HG02678 (cell line): ENCODE measurements at regions not wholly inside any gene's neighbourhood (a gene's known extent, or its start where the extent isn't known, plus 50 kb on each side); places are given as distances from the start of the nearest gene placed in this dataset.

Experiments
- ATAC-seq: cut with Tn5 transposase; IDR thresholded peaks from one replicate; pipeline ENCODE4 v1.9.1; 2021; ENCODE audit warnings: mild to moderate bottlenecking, moderate library complexity; ENCODE audit not compliant: unreplicated experiment

DNA sequence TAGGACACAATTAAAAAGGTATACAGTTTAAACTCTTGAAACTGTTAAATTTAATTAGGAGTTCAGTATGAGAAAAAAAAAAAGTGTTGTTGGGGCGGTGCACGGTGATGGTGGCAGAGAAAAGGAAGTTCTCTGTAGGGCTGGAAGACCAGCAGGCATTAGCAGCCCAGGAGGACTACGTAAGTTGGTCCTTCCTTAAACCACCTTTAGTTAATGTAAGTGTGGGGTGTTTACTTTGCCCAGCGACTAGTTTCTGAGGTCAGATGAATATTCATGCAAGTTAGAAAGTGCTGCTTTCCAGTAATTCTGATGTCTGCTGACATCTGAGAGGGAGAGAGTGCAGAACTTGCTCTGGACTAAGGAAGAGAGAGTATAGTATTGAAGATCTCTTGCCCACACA lies 54.9 kb downstream of the NKX2-1 start:
- ATAC-seq: no peak

DNA sequence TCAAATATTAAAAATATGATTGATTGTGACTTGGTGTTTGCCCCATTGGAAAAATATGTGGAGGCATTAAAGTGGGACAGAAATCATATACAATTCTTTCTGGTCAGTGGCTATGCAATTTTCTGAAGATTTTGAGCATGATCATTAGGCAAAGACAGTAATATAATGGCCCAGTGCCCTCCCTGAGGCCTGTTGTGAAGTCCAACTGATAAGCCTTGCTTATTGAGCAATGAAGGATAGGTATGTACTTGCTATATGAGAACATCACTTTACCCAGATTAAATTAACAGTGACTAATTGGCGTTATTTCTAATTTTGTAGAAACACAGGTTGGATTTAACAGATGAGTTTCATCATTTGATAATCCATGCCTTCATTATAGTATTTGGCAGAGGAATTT lies 57.1 kb downstream of the NKX2-1 start:
- ATAC-seq: no peak

DNA sequence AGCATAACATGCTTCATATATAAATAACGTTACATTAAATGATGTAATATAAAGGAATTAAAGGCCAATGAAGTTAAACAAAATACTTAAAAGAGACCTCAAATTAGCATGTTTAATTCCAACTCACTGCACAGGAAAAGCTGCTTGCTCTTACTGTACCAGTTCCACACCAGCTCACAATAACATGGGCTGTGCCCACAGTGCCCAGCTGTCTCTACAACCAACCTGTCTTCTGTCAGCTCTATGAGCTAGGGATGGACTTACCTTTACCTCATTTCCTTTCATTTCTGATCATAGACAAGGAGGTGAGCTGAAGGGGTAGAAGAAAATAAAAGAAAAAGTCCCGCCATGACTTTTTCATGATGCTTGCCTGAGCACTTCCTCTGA lies 64.8 kb downstream of the NKX2-1 start:
- no peak for ATAC-seq

DNA sequence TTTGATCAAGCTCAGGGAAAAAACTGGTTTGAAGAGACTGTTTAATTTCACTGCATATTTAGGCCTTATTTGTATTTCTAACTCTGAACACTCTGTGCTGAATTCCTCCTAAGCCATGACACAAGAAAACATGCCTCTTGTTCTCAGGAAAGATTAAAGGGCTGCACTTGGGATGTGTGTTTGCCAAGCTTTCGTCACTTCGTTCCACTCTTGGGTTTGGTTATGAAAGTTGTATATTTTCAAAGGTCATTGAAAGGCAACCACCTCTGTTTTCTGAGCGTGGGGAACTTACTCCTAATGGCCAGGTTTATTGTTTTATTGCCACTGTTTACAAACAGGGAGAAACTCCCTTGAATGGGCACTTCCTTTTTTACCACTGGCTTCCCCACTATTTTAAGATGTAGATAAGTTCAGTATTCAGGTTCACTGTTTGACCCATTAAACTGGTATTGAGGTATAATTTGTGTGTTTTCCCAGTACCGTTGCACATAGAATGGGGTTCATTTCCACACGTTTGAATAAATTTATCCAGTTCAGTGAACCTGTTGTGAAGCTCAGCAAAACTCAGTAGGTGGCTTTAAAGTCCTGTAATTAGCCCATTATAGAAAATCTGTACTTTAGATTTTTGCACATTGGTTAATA lies 65.3 kb downstream of the NKX2-1 start:
- no peak for ATAC-seq

DNA sequence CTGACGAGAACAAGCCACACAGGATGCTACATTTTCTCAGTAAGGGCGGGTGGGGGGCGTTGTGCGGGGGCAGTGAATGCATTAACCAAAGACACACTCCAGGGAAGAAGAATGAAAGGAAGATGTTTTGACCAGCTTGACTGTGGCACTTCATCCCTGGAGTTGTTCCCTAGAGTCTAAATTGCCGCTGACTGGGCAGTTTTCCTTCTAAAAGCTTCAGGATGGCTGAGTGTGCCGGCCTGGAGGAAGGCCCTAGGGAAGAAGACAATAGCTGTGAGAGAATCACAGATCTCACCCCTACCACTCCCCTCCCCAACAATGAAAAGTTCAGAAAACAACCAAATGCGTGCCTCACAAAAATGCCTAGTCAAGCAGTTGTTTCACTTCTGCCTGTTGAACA lies 67.2 kb downstream of the NKX2-1 start:
- ATAC-seq: no peak

DNA sequence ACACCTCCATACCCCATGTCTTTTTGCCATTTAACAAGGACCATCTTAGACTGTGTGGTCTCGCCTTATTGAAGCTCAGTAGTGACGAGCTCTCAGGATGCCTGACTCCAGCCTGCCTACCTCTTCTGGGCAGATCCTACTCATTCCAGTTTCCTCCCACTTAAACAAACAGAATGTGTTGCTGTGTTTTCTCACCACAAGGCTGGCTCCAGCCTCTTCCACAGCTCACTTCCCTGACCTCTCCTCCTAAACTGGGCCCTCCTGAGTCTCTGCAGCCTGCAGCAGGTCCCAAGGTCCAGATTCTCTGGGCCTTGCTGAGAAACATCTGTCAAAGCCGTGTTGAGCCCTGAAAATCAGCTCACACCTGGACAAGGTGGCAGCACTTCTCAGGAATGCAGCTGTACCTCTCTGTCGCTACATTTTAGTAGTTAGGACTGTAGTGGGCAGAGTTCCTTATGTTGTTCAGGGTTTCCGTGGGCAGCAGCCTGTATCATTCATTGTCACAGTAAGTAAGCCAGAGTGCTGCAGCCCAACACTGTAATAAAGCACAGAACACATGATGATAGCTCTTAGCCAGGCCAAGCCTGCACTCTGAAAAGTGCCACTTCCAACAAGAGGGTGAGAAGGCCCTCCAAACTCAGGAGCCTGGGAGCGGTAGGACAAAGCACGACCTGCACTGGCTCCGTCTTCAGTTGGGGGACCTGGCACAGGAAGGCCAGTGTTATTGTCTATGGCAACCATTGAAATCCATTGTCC lies 68.5 kb downstream of the NKX2-1 start:
- no peak for ATAC-seq

DNA sequence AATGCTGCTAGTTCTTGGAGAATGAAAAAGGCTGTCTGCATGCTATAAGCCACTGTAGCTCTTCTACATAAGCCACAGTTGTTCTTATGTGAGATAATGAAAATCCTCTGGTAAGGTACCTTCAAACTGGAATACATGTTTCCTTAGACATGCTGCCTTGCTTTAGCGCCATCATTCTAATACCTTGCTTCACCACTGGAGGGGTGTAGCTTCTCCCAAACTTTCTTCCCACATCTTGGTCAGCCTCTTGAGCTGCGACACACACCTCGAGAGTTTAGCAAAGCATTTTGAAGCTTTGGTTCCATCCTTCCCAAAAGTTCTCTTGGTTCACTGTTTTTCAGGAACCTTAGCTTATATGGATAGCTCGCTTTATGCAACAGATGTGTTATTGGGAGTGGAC lies 69.5 kb downstream of the NKX2-1 start:
- no peak for ATAC-seq

DNA sequence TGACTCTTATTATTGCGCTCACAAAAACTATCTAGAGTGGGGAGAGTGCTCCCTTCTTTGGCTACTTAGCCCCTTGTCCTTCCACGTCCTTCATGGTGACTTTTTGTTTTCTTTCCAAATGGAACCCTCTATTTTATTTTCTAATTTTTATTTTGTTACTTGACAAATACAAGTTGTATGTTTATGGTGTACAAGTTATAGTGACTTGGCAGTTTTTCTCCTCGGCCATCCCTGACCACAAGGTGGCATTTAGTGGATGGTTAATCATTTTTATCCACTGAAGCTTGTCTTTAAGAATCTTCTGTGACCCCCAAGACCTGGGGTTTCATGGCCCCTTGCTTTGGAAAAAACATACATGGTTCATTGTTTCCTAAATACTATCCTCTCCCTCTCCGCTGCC lies 70.1 kb downstream of the NKX2-1 start:
- ATAC-seq: no peak

DNA sequence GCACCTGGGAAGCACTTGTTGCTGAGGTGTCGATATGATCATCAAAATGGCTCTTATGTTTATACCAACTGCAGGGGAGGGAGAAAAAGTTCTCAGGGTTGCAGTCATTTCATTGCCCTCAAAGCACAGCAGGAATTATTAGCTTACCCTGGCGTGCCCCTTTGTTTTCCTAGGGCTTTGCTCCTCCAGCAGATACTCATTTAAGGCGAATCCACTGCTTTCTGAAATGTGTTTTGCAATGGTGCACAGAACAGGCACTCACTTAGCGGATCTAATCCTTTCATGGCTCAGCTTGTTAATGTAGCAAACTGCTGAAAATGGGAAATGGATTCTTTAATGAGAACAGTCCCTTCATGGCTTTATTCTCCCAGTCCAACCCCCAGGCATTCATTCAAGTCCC lies 76.7 kb downstream of the NKX2-1 start:
- ATAC-seq: no peak

DNA sequence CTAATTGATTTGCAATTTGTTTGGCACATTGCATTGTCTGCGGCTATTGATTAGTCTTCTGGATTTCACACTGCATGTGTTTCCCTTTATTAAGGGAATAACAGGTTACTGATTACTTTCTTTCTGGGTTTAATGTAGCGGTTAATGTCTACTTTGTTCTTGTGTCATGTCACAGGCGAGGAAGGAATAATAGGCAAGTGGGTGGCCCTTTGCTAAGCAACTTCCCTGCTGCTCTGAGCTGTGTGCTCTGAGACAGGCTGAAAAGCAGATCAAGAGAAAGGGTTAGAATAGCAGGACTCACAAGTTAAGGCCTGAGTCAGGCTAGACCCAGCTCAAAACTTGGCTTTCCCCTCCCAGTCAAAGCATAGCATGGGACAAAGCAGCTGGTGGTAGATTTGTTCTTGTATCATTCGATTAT lies 77.2 kb downstream of the NKX2-1 start:
- no peak for ATAC-seq

DNA sequence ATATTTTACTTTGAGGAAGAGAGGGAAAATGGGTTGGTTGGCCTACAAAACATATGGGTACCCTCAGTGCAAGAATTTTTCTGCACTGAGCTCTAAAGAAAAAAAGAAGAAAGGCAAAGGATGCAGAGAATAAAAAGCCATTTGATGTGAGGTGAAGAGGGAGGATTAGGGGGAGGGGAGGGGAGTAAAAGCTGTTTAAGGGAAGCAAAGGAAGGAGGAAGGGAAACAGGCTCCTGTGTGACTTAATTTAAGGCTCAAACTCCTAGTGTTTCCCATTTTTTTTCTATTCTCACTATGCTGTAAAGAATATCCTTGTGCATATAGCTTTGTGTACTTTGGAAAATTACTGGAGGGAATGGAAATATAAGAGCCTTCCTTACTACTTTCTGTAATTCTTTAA lies 78.7 kb downstream of the NKX2-1 start:
- no peak for ATAC-seq

DNA sequence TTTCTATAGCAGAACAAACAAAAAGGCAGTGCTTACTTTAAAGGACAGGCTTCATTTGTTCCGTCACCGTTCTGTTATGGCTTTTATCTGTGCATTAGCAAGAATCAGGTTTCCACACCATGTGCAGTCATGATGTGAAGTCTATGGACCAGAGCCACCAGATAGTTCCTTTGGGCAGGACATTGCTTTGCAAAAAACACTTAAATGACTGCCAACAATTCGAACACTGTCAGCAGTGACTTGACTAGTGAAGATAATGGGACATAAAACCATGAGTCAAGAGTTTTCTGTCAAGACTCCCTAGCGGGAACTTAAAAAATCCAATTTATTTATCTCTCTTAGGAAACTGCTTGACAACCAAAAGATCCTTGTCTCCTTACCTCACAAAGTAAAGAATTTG lies 80.3 kb downstream of the NKX2-1 start:
- no peak for ATAC-seq

DNA sequence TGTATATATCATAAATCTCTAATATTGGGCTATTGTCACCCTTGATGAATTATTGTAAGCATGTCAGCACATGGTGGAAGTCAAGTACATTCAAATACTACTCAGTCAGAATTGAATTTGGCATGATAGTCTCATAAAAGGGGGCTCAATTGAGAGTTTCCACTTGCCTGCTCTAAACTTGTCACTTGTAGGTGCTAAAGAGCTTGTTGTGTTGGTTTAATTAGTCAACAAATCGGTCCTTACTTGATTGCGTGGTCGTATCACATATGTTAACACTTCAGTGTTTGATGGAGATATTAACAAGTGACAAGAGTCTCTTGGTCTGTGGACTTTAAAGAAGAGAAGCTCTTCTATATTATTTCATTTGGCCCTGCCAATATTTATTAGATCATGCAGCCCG lies 81.1 kb downstream of the NKX2-1 start:
- no peak for ATAC-seq

DNA sequence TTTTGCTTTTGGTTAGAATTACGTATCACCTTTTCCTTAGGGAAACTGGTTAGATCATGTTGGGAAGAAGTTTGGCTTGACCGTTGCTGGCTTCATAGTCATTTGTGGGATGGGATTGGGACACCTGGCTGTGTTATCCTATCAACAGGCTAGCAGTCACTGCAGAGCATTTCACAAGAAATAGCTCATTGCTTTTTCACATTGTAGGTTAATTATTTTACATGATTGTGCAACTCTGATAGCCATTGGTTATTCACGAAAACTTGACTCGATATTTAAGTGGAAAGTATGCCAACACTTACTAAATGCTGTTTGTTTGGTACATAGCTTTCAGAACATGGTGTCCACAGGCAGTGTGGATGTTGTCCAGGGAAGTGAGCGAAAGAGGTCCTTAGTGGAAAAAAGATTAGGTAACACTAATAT lies 89.4 kb downstream of the NKX2-1 start:
- no peak for ATAC-seq

DNA sequence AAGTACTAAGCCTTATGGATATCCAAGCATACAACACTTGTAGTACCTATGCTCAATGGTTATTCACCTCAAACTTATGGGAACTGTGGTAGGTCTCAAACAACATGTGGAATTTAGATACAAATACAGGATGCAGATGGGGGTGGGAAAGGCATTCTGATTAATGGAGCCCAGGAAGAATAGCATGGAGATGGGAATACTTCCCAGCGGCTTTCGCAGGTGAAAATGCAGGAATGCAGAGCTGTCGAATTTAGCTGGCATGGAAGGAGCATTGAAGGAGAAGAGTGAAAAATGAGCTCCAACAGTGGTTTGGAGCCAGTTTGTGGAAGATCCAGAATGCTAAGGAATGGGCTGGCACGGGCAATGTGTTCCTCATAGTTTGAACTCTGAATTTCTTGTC lies 89.9 kb downstream of the NKX2-1 start:
- ATAC-seq: no peak

DNA sequence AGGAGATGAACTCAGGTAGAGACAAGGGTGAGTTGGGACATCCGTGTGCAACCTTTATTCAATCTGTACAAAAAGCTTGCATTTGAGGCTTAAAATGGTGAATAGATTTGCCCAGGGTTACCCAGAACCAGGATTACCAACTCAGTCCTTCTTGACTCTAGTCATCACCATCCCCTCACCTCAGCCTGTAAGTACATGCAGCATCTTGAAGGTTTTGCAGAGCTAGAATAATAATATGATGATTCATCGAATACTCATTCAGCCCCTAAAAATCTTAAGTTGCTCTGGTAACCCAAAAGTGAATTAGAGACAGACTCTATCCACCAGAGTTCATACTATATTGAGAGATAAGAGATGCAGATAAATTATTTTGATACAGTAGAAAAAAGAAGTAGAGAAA lies 90.3 kb downstream of the NKX2-1 start:
- no peak for ATAC-seq

DNA sequence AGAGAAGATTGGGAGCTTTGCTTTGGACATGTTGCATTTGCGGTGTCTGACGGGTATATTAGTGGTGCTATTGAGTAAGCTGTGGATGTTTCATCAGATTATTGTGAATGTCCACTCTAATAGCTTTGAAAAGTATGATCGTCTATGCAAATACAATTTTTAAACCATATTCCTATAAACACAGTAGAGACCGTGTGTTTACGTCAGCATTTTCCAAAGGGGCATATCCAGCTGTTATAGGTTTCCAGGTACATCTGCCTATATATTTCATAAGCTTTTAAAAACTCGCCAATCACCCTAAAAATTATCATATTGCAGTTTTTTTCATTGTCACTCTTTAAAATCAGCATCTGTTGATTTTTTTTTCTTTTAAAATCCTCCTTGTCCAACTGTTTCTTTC lies 91.7 kb downstream of the NKX2-1 start:
- ATAC-seq: no peak

DNA sequence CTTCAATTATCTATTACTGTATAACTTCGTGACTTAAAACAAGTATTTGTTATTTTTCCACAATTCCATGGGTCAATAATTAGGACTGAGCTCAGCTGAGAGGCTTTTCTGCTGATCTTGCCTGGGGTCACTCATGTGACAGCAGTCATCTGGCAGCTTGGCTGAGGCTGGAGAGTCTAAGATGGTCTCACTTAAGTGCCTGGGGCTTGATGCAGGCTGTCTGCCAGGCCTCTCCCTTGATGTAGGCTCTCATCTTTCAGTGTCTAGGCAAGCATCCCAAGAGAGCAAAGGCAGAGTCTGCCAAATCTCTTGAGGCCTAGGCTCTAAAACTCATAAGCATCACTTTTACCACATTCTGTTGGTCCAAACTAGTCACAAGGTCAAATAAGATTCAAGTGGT lies 93.2 kb downstream of the NKX2-1 start:
- ATAC-seq: no peak

DNA sequence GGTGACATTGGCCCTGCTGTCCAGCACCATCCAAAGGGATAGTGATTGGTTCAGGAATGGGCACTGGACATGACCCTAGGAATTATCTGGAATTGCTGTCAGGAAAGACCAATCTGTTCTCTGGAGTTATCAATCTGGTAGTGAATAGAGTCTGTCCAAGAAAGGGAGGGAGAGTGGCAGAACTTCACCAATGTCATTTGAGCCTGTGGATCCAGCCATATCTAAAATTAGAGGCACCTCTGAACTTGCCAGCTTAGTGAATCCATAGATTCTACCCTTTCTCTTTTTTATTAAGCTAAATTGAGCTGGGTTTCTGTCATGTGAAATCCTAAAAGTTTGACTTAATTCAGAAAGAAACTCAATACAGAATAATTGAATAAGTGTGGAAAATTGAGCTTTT lies 93.9 kb downstream of the NKX2-1 start:
- ATAC-seq: no peak

DNA sequence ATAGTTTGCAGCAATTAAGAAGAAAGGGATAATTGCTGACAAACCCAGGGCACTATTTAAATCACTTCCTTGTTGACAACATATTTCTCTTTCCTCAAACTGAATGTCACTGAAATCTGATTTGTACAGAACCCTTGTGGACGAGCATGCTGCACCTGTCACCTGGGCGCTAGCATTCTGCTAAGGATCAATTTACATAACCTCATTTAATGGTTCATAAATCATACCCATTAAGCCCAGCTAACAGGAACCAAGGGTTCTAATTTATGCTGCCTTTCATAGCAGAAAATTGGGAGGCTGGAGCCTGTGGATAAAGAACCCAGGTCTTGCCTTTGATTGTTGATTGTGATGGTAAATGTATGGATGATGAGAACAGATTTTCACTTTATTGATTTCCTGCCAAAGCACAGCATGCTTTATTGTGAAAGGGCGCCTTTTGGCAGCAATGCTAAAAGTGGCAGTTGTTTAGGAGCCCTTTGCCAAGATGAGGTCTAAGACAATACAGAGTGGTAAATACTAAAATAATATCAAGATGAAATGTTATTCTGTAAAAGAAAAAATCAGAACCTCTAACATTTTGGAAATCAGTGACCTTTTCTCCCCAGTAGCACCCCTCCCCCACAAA lies 95.4 kb downstream of the NKX2-1 start:
- no peak for ATAC-seq

DNA sequence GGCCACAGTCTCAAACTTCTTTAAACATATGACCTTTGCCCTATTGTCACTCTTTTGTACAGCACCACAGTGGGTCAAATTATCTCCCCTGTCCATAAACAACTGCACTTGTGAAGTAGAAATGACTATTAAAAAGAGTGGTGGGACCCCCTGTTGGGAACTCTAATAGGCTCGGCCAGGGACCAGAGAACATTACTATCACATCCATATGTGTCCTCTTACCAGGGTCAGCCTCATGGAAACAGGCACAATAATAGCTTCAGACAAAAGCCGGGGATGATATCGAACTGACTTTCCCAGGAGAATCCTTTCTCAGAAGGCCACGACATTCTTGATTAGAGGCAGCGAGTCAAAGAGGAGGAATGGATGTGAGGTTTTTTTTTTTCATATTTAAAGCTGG lies 96.6 kb downstream of the NKX2-1 start:
- ATAC-seq: no peak

DNA sequence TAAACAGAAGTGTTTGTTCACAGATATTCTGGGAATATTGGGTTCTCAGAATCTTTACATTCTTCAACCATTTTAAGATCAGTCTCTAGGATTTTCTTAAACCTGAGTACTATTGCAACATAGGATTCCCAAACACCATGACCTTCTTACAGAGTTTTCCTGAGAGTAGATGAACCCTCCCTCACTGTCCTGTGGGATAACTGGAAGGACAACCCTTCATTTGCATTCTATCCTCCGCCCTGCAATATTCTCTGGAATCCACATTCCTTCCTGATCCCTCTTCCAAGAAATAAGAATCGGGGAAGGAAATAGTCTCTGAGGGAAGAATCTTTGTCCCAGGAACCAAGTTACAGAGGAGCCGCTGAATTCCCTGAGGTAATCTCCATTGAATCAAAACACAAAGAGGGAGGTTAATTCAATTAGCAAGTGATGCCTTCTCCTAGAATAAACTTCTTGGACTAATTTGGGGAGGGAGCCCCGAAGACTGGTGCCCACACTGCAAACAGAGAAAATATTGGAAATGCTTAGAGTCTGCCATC lies 99.8 kb upstream of the MBIP start:
- no peak for ATAC-seq
